ENCODE measurements at regions not wholly inside any gene's neighbourhood (a gene's known extent, or its start where the extent isn't known, plus 50 kb on each side); places are given as distances from the start of the nearest gene placed in this dataset.

DNA sequence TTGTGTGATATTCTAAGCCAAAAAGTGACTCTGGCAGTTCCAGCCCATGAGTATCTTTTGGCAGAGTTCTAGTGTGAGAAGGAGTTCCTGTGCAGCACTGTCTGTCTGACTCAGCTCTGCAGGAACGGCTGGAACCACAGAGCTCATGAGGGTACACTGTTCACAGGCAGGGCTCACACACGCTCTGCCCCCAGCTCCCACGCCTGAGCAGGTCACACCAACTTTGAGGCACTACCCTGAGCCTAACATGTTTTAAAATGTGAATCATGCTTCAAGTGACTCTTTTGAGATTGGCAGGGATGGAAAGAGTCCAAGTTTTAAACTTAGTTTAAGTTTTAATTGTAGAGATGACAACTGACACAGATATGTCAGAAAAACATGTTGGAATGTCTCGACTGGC, 1203.3 kb downstream of the UQCRFS1 start:
- Histone ChIP-seq H3K36me3 (ENCODE audit: insufficient read depth, low read length) (no peaks in the 10 kb centered on the region), H3K4me2 (ENCODE audit: low read depth, low read length, poor library complexity, severe bottlenecking) (no peak overlapping the region), H4K20me1 (ENCODE audit: insufficient read depth, low read length, poor library complexity, severe bottlenecking) (no peaks in the 10 kb centered on the region), H3K9ac (ENCODE audit: low read depth, low read length, poor library complexity, severe bottlenecking) (no peak overlapping the region), H3K79me2 (ENCODE audit: insufficient read depth, low read length) (no peaks in the 10 kb centered on the region), H3F3A (ENCODE audit: low read depth) (no peaks in the 10 kb centered on the region), H3K27me3 (ENCODE audit: insufficient read depth, low read length, poor library complexity, severe bottlenecking) (no peaks in the 10 kb centered on the region), H3K4me3 (ENCODE audit: low read length, poor library complexity, severe bottlenecking) (no peak overlapping the region), H3K9me2 (replicated peaks; ENCODE audit: low read depth, low read length) (no peaks in the 10 kb centered on the region), H3K4me1 (ENCODE audit: insufficient read depth, low read length, poor library complexity, severe bottlenecking) (no peaks in the 10 kb centered on the region), H2AFZ (ENCODE audit: low read length) (no peak overlapping the region), H3K9me3 (ENCODE audit: insufficient read depth, low read depth, low read length) (peaks cover 3% of the 10 kb centered on the region; the same call in 1 of the 2 replicates)
- TF ChIP-seq, protein P1, sequence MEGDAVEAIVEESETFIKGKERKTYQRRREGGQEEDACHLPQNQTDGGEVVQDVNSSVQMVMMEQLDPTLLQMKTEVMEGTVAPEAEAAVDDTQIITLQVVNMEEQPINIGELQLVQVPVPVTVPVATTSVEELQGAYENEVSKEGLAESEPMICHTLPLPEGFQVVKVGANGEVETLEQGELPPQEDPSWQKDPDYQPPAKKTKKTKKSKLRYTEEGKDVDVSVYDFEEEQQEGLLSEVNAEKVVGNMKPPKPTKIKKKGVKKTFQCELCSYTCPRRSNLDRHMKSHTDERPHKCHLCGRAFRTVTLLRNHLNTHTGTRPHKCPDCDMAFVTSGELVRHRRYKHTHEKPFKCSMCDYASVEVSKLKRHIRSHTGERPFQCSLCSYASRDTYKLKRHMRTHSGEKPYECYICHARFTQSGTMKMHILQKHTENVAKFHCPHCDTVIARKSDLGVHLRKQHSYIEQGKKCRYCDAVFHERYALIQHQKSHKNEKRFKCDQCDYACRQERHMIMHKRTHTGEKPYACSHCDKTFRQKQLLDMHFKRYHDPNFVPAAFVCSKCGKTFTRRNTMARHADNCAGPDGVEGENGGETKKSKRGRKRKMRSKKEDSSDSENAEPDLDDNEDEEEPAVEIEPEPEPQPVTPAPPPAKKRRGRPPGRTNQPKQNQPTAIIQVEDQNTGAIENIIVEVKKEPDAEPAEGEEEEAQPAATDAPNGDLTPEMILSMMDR (conservative IDR thresholded peaks at IDR 0.05; ENCODE audit: low read length) = no peak
- no peak for TF ChIP-seq EZH2phosphoT487 (IDR thresholded peaks at IDR 0.05; ENCODE audit: borderline replicate concordance)

DNA sequence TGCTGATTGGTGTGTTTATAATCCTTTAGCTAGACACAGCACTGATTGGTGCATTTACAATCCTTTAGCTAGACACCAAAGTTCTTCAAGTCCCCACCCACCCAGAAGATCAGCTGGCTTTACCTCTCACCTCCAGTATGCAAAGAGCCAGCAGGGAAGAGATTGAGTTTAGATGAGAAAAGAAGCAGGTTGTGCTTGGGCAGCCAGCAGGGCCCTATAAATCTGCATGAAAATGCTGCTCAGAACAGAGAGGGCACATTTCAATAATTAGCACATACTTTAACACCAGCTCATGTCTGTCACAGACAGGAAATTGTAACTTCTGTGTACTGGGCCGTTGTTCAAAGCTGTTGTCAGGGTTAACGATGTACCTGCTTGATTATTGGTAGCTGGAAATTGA, 1204.3 kb downstream of the UQCRFS1 start:
- Histone ChIP-seq H3K4me2 (ENCODE audit: low read depth, low read length, poor library complexity, severe bottlenecking) (no peak overlapping the region), H2AFZ (ENCODE audit: low read length) (no peak overlapping the region), H4K20me1 (ENCODE audit: insufficient read depth, low read length, poor library complexity, severe bottlenecking) (no peaks in the 10 kb centered on the region), H3K9me3 (ENCODE audit: insufficient read depth, low read depth, low read length) (peaks cover 6% of the 10 kb centered on the region; the same call in 1 of the 2 replicates), H3K9ac (ENCODE audit: low read depth, low read length, poor library complexity, severe bottlenecking) (no peak overlapping the region), H3K4me3 (ENCODE audit: low read length, poor library complexity, severe bottlenecking) (no peak overlapping the region), H3K36me3 (ENCODE audit: insufficient read depth, low read length) (no peaks in the 10 kb centered on the region), H3K27me3 (ENCODE audit: insufficient read depth, low read length, poor library complexity, severe bottlenecking) (no peaks in the 10 kb centered on the region), H3K9me2 (replicated peaks; ENCODE audit: low read depth, low read length) (no peaks in the 10 kb centered on the region), H3K79me2 (ENCODE audit: insufficient read depth, low read length) (no peaks in the 10 kb centered on the region), H3K4me1 (ENCODE audit: insufficient read depth, low read length, poor library complexity, severe bottlenecking) (no peaks in the 10 kb centered on the region), H3F3A (ENCODE audit: low read depth) (no peaks in the 10 kb centered on the region)
- TF ChIP-seq, protein P1 (conservative IDR thresholded peaks at IDR 0.05; ENCODE audit: low read length) = no peak
- no peak for TF ChIP-seq EZH2phosphoT487 (IDR thresholded peaks at IDR 0.05; ENCODE audit: borderline replicate concordance)

DNA sequence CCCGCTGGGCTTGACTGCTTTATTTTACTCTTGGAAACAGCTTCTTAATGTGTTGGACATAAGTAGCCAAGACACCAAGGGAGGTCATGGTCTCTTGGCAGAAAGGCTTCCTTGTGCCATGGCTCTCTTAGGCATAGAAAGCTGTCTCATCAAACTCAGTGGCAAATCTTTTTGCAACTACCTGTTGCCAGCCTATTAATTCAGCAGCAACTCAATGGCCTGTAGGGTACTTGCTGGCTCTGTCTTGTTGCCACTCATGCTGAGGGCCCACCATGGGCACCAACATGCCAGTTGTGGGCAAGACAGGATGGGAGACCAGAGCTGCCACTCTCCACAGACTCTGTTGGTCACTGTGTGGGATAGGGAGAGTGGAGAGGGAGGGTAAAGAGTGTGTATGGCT, 1209.4 kb downstream of the UQCRFS1 start:
- H3K9me2 ChIP-seq (replicated peaks; ENCODE audit: low read depth, low read length) = no peaks in the 10 kb centered on the region
- no peaks in the 10 kb centered on the region for H3K4me1 ChIP-seq (ENCODE audit: insufficient read depth, low read length, poor library complexity, severe bottlenecking)
- no peak overlapping the region for H2AFZ ChIP-seq (ENCODE audit: low read length)
- H3K9ac ChIP-seq (ENCODE audit: low read depth, low read length, poor library complexity, severe bottlenecking) = no peak overlapping the region
- no peaks in the 10 kb centered on the region for H3K79me2 ChIP-seq (ENCODE audit: insufficient read depth, low read length)
- H3K36me3 ChIP-seq (ENCODE audit: insufficient read depth, low read length) = no peaks in the 10 kb centered on the region
- H3F3A ChIP-seq (ENCODE audit: low read depth) = no peaks in the 10 kb centered on the region
- H4K20me1 ChIP-seq (ENCODE audit: insufficient read depth, low read length, poor library complexity, severe bottlenecking) = no peaks in the 10 kb centered on the region
- H3K27me3 ChIP-seq (ENCODE audit: insufficient read depth, low read length, poor library complexity, severe bottlenecking) = no peaks in the 10 kb centered on the region
- H3K9me3 ChIP-seq (ENCODE audit: insufficient read depth, low read depth, low read length) = peaks cover 7% of the 10 kb centered on the region; the same call in 1 of the 2 replicates
- H3K4me3 ChIP-seq (ENCODE audit: low read length, poor library complexity, severe bottlenecking) = no peak overlapping the region
- TF ChIP-seq EZH2phosphoT487 (IDR thresholded peaks at IDR 0.05; ENCODE audit: borderline replicate concordance) = no peak
- TF ChIP-seq, protein P1 (conservative IDR thresholded peaks at IDR 0.05; ENCODE audit: low read length) = no peak
- H3K4me2 ChIP-seq (ENCODE audit: low read depth, low read length, poor library complexity, severe bottlenecking) = no peak overlapping the region

Measured in Loucy (cell line).